Naive thymus-derived CD8-positive, alpha-beta T cell (primary cell): ENCODE measurements at regions not wholly inside any gene's neighbourhood (a gene's known extent, or its start where the extent isn't known, plus 50 kb on each side); places are given as distances from the start of the nearest gene placed in this dataset.
"Not testable (repeated sequence)": the region's sequence is repeated elsewhere in the genome, so short reads cannot be mapped to it uniquely, and the experiment has no call there.

Experiments used
- ATAC-seq, 2 donors: fragments of 150-1000 bp; cut with Tn5 transposase in 1 of 2; sonication (Bioruptor Pico), chemical (Tn5 transposase) in 1 of 2; 1 replicate in 1 of 2; 2 replicates in 1 of 2; pipeline ENCODE4 v1.10.0; 2021; ENCODE audit warnings: mild to moderate bottlenecking in 2 of 2, moderate library complexity in 2 of 2
- POLR2A ChIA-PET: fragments of 350-600 bp; sonication (Branson Sonifier 250); formaldehyde crosslinking; loops from one replicate; lab custom pipeline; 2021; ENCODE audit warnings: antibody characterized with exemption; lab: Charles Lee
- DNase-seq, 10 donors: peaks; one replicate each; pipeline versions ENCODE4 v3.0.0 to v3.0.0-alpha.2; 2020 to 2022
- H3K27ac Mint-ChIP-seq, 10 donors: one replicate each; pipeline ENCODE4 v1.8.0; 2020 to 2022; ENCODE audit warnings: mild to moderate bottlenecking in 10 of 10, mixed read lengths in 10 of 10, moderate library complexity in 4 of 10, inconsistent platforms in 1 of 10
- H3K27me3 Mint-ChIP-seq, 5 donors: one replicate each; pipeline ENCODE4 v1.8.0; 2021 to 2022; ENCODE audit warnings: mixed read lengths in 5 of 5
- H3K36me3 Mint-ChIP-seq, 3 donors: one replicate each; pipeline ENCODE4 v1.8.0; 2020 to 2022; ENCODE audit warnings: mixed read lengths in 3 of 3, mild to moderate bottlenecking in 2 of 3, inconsistent platforms in 1 of 3
- H3K4me1 Mint-ChIP-seq, 4 donors: one replicate each; pipeline ENCODE4 v1.8.0; 2021 to 2022; ENCODE audit warnings: mixed read lengths in 4 of 4
- H3K4me3 Mint-ChIP-seq, 10 donors: one replicate each; pipeline ENCODE4 v1.8.0; 2020 to 2022; ENCODE audit warnings: mild to moderate bottlenecking in 10 of 10, mixed read lengths in 10 of 10, moderate library complexity in 6 of 10, inconsistent platforms in 1 of 10
- H3K9me3 Mint-ChIP-seq, 9 donors: one replicate each; pipeline ENCODE4 v1.8.0; 2020 to 2022; ENCODE audit warnings: mixed read lengths in 9 of 9, mild to moderate bottlenecking in 3 of 9, inconsistent platforms in 1 of 9, moderate library complexity in 1 of 9

GRCh38 chr4:86449746-86450588 is 90.1 kb upstream of the MAPK10 start:
- DNase-seq, result no peak
- POLR2A ChIA-PET, result no interaction called here

DNA sequence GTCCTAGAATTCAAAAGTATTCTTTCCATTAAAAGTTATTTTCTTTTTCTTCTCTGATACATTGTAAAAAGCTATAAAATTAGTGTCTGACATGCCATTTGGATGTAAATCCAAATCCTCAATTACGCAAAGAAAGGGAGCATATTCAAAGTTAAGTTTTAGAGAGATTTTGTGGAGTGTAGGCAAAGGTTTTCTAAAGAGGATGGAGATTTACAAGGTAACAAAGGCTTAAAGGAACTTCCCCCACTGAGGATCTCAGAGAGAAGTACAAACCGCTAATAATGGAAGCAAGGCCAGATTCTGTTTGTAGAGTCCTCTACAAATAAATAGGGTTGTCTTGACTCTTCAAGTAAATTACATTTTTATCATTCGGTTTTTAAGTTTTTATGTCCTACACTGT is 91.0 kb upstream of the MAPK10 start:
- no peak for DNase-seq
- H3K9me3 Mint-ChIP-seq, result no peaks in the 10 kb centered on the region
- H3K4me3 Mint-ChIP-seq, result no peak overlapping the region
- H3K4me1 Mint-ChIP-seq, result peaks cover 0 to 3% (median 0%) of the 10 kb centered on the region in 4 donors
- no peak for ATAC-seq
- no peak overlapping the region for H3K27ac Mint-ChIP-seq
- POLR2A ChIA-PET, result no interaction called here
- H3K27me3 Mint-ChIP-seq, result peaks cover 7 to 34% (median 10%) of the 10 kb centered on the region in 5 donors
- no peaks in the 10 kb centered on the region for H3K36me3 Mint-ChIP-seq

More at GRCh38 chr4:86449746-86450588, 90.1 kb upstream of the MAPK10 start:
- no peak for ATAC-seq
- Mint-ChIP-seq H3K4me3 (no peak overlapping the region), H3K4me1 (peaks cover 0 to 3% (median 0%) of the 10 kb centered on the region in 4 donors), H3K36me3 (no peaks in the 10 kb centered on the region), H3K27ac (no peak overlapping the region), H3K27me3 (peaks cover 7 to 34% (median 10%) of the 10 kb centered on the region in 5 donors), H3K9me3 (no peaks in the 10 kb centered on the region)

GRCh38 chr4:86451560-86452330 is 91.9 kb upstream of the MAPK10 start:
- ATAC-seq (no peak), DNase-seq (no peak)
- POLR2A ChIA-PET, result no interaction called here
- H3K4me1 Mint-ChIP-seq, result peaks cover 0 to 3% (median 0%) of the 10 kb centered on the region in 4 donors
- H3K27ac Mint-ChIP-seq, result no peak overlapping the region
- no peak overlapping the region for H3K4me3 Mint-ChIP-seq
- no peaks in the 10 kb centered on the region for H3K36me3 Mint-ChIP-seq
- peaks cover 7 to 34% (median 10%) of the 10 kb centered on the region in 5 donors for H3K27me3 Mint-ChIP-seq
- peaks cover 0 to under 1% (median 0%) of the 10 kb centered on the region in 9 donors for H3K9me3 Mint-ChIP-seq

DNA sequence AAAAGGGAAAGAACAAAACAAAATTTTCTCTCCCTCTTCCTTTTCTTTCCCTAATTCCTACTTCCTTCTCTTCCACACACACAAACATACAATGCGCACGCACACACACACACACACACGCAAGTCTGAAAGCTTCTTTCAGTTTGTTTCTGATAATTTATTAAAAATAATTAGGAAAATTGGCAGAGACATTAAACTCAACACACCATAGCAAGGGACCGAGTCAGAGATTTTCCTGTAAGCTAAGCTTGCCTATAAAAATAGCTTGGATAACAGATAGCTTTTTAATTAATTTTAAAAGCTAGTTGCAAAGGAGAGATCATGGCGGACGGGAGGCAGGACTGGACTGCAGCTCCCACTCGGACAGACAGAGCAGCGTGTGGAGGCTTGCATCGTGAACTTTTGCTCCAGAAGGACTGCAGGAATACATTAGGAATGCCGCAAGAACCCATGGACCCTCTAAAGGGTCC is 92.6 kb upstream of the MAPK10 start:
- peaks cover 0 to 5% (median 0%) of the 10 kb centered on the region in 9 donors for H3K9me3 Mint-ChIP-seq
- no peak overlapping the region for H3K4me3 Mint-ChIP-seq
- peaks cover 0 to 3% (median 0%) of the 10 kb centered on the region in 4 donors for H3K4me1 Mint-ChIP-seq
- no peak overlapping the region for H3K27ac Mint-ChIP-seq
- POLR2A ChIA-PET, result no interaction called here
- ATAC-seq (no peak), DNase-seq (no peak)
- peaks cover 8 to 34% (median 10%) of the 10 kb centered on the region in 5 donors for H3K27me3 Mint-ChIP-seq
- no peaks in the 10 kb centered on the region for H3K36me3 Mint-ChIP-seq

GRCh38 chr4:86452924-86453531 is 93.2 kb upstream of the MAPK10 start:
- H3K4me3 Mint-ChIP-seq, result no peak overlapping the region
- no peak overlapping the region for H3K27ac Mint-ChIP-seq
- peaks cover 0 to 3% (median 0%) of the 10 kb centered on the region in 4 donors for H3K4me1 Mint-ChIP-seq
- no peaks in the 10 kb centered on the region for H3K36me3 Mint-ChIP-seq
- ATAC-seq (no peak), DNase-seq (no peak)
- POLR2A ChIA-PET, result no interaction called here
- H3K27me3 Mint-ChIP-seq, result peaks cover 8 to 34% (median 10%) of the 10 kb centered on the region in 5 donors
- peaks cover 0 to 5% (median 0%) of the 10 kb centered on the region in 9 donors for H3K9me3 Mint-ChIP-seq

DNA sequence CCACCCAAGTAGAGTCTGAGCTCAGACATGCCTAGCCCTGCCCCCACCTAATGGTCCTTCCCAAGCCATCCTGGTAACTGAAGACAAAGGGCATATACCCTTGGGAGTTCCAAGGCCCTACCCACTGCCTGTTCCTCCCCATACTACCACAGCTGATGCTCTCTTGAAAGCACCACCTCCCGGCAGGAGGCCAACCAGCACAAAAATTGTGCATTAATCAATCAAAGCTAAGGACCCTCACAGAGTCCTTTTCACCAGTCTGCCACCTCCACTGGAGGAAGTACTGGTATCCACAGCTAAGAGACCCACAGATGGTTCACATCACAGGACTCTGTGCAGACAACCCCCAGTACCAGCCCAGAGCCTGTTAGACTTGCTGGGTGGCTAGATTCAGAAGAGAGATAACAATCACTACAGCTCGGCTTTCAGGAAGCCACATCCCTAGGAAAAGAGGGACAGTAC is 93.8 kb upstream of the MAPK10 start:
- H3K27me3 Mint-ChIP-seq, result peaks cover 8 to 34% (median 11%) of the 10 kb centered on the region in 5 donors

DNA sequence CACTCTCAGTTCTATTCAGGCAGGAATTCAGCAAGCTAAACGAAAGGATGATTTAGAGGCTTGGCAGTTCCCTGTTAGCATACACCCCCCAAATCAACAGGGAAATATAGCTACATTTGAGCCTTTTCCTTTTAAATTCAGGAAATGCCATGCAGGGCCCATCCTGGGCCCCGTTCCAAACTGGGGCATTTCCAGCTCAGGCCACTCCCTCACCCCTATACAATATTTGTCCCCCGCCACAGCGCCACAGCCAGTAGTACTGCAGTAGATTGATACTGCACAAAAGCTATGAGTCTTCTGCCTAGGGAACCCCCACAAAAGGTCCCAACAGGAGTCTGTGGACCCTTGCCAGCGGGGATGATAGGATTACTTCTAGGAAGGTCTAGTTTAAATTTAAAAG is 102.0 kb upstream of the MAPK10 start:
- DNase-seq (no peak), ATAC-seq (no peak)
- peaks cover 0 to 5% (median 0%) of the 10 kb centered on the region in 3 donors for H3K36me3 Mint-ChIP-seq
- POLR2A ChIA-PET, result no interaction called here
- H3K27me3 Mint-ChIP-seq, result peaks cover 0 to 6% (median 1%) of the 10 kb centered on the region in 5 donors
- no peaks in the 10 kb centered on the region for H3K4me1 Mint-ChIP-seq
- peaks cover 0 to 21% (median 13%) of the 10 kb centered on the region in 9 donors for H3K9me3 Mint-ChIP-seq
- H3K27ac Mint-ChIP-seq, result no peak overlapping the region
- H3K4me3 Mint-ChIP-seq, result no peak overlapping the region

More for the DNA sequence above, 93.8 kb upstream of the MAPK10 start:
- H3K4me3 Mint-ChIP-seq, DNase-seq, ATAC-seq, H3K27ac Mint-ChIP-seq, POLR2A ChIA-PET, H3K9me3 Mint-ChIP-seq, H3K4me1 Mint-ChIP-seq, H3K36me3 Mint-ChIP-seq: not testable (repeated sequence)

DNA sequence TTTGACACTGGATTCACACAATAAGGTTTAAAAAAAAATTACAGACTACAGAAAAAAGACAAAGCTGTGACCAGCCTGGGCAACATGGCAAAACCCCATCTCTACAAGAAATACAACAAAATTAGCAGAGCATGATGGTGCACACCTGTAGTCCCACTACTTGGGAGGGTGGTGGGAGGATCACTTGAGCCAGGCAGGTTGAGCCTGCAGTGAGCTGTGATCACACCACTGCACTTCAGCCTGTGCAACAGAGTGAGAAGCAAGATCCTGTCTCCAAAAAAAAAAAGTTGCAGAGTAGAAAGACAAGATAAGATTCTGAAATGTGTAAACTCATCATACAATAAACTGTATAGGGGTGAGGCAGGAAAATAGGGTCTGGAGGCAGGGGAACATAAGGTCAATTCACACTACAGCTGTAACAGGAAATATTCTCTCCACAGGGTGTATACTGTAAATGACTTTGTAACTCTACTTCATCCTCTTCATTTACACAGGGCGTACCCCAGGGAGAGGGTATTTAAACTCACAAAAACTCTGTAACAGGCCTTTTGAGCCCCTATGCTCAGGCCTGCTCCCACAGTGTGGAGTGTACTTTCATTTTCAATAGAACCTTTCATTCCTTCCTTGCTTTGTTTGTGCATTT is 112.6 kb upstream of the MAPK10 start:
- peaks cover 0 to 2% (median 0%) of the 10 kb centered on the region in 9 donors for H3K9me3 Mint-ChIP-seq
- H3K27me3 Mint-ChIP-seq, result peaks cover 0 to 12% (median 0%) of the 10 kb centered on the region in 5 donors
- H3K36me3 Mint-ChIP-seq, result no peaks in the 10 kb centered on the region
- DNase-seq, result no peak
- no peak overlapping the region for H3K27ac Mint-ChIP-seq
- no peak overlapping the region for H3K4me3 Mint-ChIP-seq
- ATAC-seq, result peak in 1 of 2 donors; percentile 22
- H3K4me1 Mint-ChIP-seq, result peaks cover 0 to 5% (median 0%) of the 10 kb centered on the region in 4 donors
- POLR2A ChIA-PET, result no interaction called here

- ATAC-seq, POLR2A ChIA-PET, H3K27ac Mint-ChIP-seq, DNase-seq, H3K4me3 Mint-ChIP-seq, H3K9me3 Mint-ChIP-seq, H3K27me3 Mint-ChIP-seq, H3K36me3 Mint-ChIP-seq: not testable (repeated sequence)
- H3K4me1 Mint-ChIP-seq, result peaks cover 0 to 11% (median 6%) of the 10 kb centered on the region in 4 donors
Measured at GRCh38 chr4:86478151-86478550, 116.0 kb upstream of the PTPN13 start.

- Mint-ChIP-seq H3K27ac (no peak overlapping the region), H3K4me3 (no peak overlapping the region), H3K36me3 (no peaks in the 10 kb centered on the region), H3K27me3 (peaks cover 0 to 3% (median 0%) of the 10 kb centered on the region in 5 donors), H3K9me3 (no peaks in the 10 kb centered on the region), H3K4me1 (peaks cover 0 to 11% (median 6%) of the 10 kb centered on the region in 4 donors)
- no peak for DNase-seq
- ATAC-seq, result no peak
- POLR2A ChIA-PET, result no interaction called here
Measured at GRCh38 chr4:86481440-86481839, 112.7 kb upstream of the PTPN13 start.

DNA sequence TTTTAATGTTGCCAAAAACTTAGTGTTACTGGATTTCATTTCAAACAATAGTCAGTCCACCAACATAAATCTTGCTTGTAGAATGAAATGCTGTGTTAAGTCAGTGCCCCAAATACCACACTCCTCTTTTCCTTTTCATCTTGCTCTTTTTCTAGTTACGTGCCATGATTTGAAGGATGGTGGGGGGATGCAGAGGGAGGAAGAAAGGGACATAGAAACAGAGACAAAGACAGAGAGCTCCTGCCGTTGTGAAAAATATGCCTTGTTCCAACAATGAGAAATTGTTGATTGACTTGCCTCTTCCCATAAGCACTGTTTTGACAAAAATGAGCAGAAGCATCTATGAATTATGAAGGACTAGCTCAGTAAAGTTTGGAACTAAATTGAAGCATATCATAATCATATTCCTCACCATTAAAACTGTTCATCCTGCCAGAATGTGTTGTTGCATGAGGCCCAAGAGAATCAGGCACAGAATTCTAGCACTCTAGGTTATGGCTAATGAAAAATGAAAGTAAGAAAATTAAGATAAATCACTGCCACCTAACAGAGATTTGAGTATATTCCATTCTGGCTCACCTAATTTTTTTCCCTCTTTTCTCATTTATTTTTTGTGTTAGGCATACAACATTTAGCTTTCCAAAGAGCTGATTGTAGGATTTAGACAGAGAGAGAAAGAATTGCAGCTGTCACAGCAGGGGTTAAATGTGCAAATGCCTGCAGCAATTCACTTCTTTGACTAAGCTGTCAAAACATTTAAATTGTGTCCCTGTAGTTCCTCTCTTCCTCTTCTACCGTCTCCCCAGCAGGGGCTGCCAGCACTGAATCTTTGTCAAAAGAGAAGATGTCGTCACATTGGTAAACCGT is 111.6 kb upstream of the PTPN13 start:
- Mint-ChIP-seq H3K4me1 (peaks cover 0 to 11% (median 6%) of the 10 kb centered on the region in 4 donors), H3K27me3 (peaks cover 0 to 3% (median 0%) of the 10 kb centered on the region in 5 donors), H3K9me3 (no peaks in the 10 kb centered on the region), H3K4me3 (peak overlapping the region in 1 of 10 donors; percentile 30), H3K27ac (peak overlapping the region in 1 of 10 donors; percentile 1), H3K36me3 (no peaks in the 10 kb centered on the region)
- DNase-seq, result no peak
- peak in 1 of 2 donors; percentile 39 for ATAC-seq
- POLR2A ChIA-PET, result no interaction called here
